ENCODE measurements at regions not wholly inside any gene's neighbourhood (a gene's known extent, or its start where the extent isn't known, plus 50 kb on each side); places are given as distances from the start of the nearest gene placed in this dataset.

- no peak for TF ChIP-seq CTCF (IDR thresholded peaks at IDR 0.05 in 4 of 5, conservative IDR thresholded peaks at IDR 0.05 in 1 of 5)
- no peak for TF ChIP-seq POLR2A (IDR thresholded peaks at IDR 0.05)
These were observed 2898.7 kb upstream of the PCDH20 start for GRCh38 chr13:64314331-64314730.

Measured in gastrocnemius medialis (tissue), 4 donors.